Vagina (tissue), 2 donors: ENCODE measurements at regions not wholly inside any gene's neighbourhood (a gene's known extent, or its start where the extent isn't known, plus 50 kb on each side); places are given as distances from the start of the nearest gene placed in this dataset.

Source experiments
- DNase-seq, 2 donors: peaks; one replicate each; pipeline ENCODE4 v3.0.0-alpha.2; 2017; ENCODE audit errors: extremely low spot score in 2 of 2
- H3K27ac ChIP-seq: fragments of 200-600 bp; sonication (generic); one replicate; pipeline ENCODE4 v1.5.1; 2019
- H3K27me3 ChIP-seq: fragments of 200-600 bp; sonication (generic); one replicate; pipeline ENCODE4 v1.5.1; 2019
- H3K36me3 ChIP-seq, 2 donors: fragments of 200-600 bp; sonication (generic); one replicate each; pipeline ENCODE4 v1.5.1; 2017 to 2019
- H3K4me1 ChIP-seq: fragments of 200-600 bp; sonication (generic); one replicate; pipeline ENCODE4 v1.5.1; 2019
- H3K4me3 ChIP-seq, 2 donors: fragments of 200-600 bp; sonication (generic); 1 replicate in 1 of 2; 2 replicates in 1 of 2; pipeline ENCODE4 v1.5.1; 2016 to 2019
- H3K9me3 ChIP-seq: fragments of 200-600 bp; sonication (generic); one replicate; pipeline ENCODE4 v1.5.1; 2019
- CTCF ChIP-seq, 3 experiments: fragments of 450-650 bp in 2 of 3; fragments of 200-600 bp in 1 of 3; sonication (generic) in 1 of 3; IDR thresholded peaks; one replicate each; pipeline ENCODE4 v1.5.1; 2017 to 2019; ENCODE audit warnings: antibody characterized with exemption in 3 of 3, mild to moderate bottlenecking in 2 of 3, moderate library complexity in 2 of 3
- POLR2A ChIP-seq, 2 donors: fragments of 450-650 bp; IDR thresholded peaks; one replicate each; pipeline ENCODE4 v1.6.1; 2017; ENCODE audit warnings: antibody characterized with exemption in 2 of 2, mild to moderate bottlenecking in 2 of 2, moderate library complexity in 2 of 2
- POLR2AphosphoS5 ChIP-seq, 2 donors: sonication (generic); formaldehyde crosslinking; IDR thresholded peaks; one replicate each; pipeline ENCODE4 v1.9.0; 2017; ENCODE audit warnings: antibody characterized with exemption in 2 of 2, mild to moderate bottlenecking in 2 of 2, low read depth in 1 of 2; ENCODE audit not compliant: insufficient read depth in 1 of 2
- intact Hi-C: fragments of 100-400 bp; cut with DNase I; formaldehyde crosslinking; loops from one replicate; pipeline ENCODE4 v1.15.1; 2023

GRCh38 chr9:117868594-117868993 is 164.4 kb downstream of the TLR4 start:
- H3K36me3 ChIP-seq, result no peaks in the 10 kb centered on the region
- no peaks in the 10 kb centered on the region for H3K4me1 ChIP-seq
- intact Hi-C loops, result no loop called here
- no peak for DNase-seq
- no peak overlapping the region for H3K4me3 ChIP-seq
- no peaks in the 10 kb centered on the region for H3K27me3 ChIP-seq
- H3K27ac ChIP-seq, result no peak overlapping the region
- no peak for TF ChIP-seq POLR2A (IDR thresholded peaks at IDR 0.05)
- TF ChIP-seq CTCF (IDR thresholded peaks at IDR 0.05), result no peak
- TF ChIP-seq POLR2AphosphoS5 (IDR thresholded peaks at IDR 0.05; ENCODE audit: insufficient read depth in 1 of 2, low read depth in 1 of 2), result no peak
- no peaks in the 10 kb centered on the region for H3K9me3 ChIP-seq

- H3K4me3 ChIP-seq, result no peak overlapping the region
- H3K4me1 ChIP-seq, result no peaks in the 10 kb centered on the region
- intact Hi-C loops, result no loop called here
- DNase-seq, result no peak
- no peaks in the 10 kb centered on the region for H3K9me3 ChIP-seq
- H3K36me3 ChIP-seq, result no peaks in the 10 kb centered on the region
- H3K27ac ChIP-seq, result no peak overlapping the region
- no peaks in the 10 kb centered on the region for H3K27me3 ChIP-seq
- TF ChIP-seq CTCF (IDR thresholded peaks at IDR 0.05) (no peak), POLR2AphosphoS5 (IDR thresholded peaks at IDR 0.05; ENCODE audit: insufficient read depth in 1 of 2, low read depth in 1 of 2) (no peak), POLR2A (IDR thresholded peaks at IDR 0.05) (no peak)
Measured at GRCh38 chr9:117869287-117869686, 165.1 kb downstream of the TLR4 start.

GRCh38 chr9:117869712-117870111 is 165.5 kb downstream of the TLR4 start:
- no peak overlapping the region for H3K27ac ChIP-seq
- TF ChIP-seq CTCF (IDR thresholded peaks at IDR 0.05) (no peak), POLR2A (IDR thresholded peaks at IDR 0.05) (no peak), POLR2AphosphoS5 (IDR thresholded peaks at IDR 0.05; ENCODE audit: insufficient read depth in 1 of 2, low read depth in 1 of 2) (no peak)

GRCh38 chr9:117873664-117874063 is 169.5 kb downstream of the TLR4 start:
- no peak overlapping the region for H3K27ac ChIP-seq
- no peaks in the 10 kb centered on the region for H3K9me3 ChIP-seq
- TF ChIP-seq POLR2A (IDR thresholded peaks at IDR 0.05) (no peak), POLR2AphosphoS5 (IDR thresholded peaks at IDR 0.05; ENCODE audit: insufficient read depth in 1 of 2, low read depth in 1 of 2) (no peak), CTCF (IDR thresholded peaks at IDR 0.05) (no peak)
- no peaks in the 10 kb centered on the region for H3K4me1 ChIP-seq
- no peaks in the 10 kb centered on the region for H3K27me3 ChIP-seq
- no peak overlapping the region for H3K4me3 ChIP-seq
- no peak for DNase-seq
- intact Hi-C loops, result no loop called here
- no peaks in the 10 kb centered on the region for H3K36me3 ChIP-seq

More at GRCh38 chr9:117869712-117870111, 165.5 kb downstream of the TLR4 start:
- Histone ChIP-seq H3K4me3 (no peak overlapping the region), H3K9me3 (no peaks in the 10 kb centered on the region), H3K27me3 (no peaks in the 10 kb centered on the region), H3K4me1 (no peaks in the 10 kb centered on the region), H3K36me3 (no peaks in the 10 kb centered on the region)
- no peak for DNase-seq
- intact Hi-C loops, result no loop called here

GRCh38 chr9:117875886-117876285 is 171.7 kb downstream of the TLR4 start:
- TF ChIP-seq POLR2A (IDR thresholded peaks at IDR 0.05) (no peak), POLR2AphosphoS5 (IDR thresholded peaks at IDR 0.05; ENCODE audit: insufficient read depth in 1 of 2, low read depth in 1 of 2) (no peak)
- H3K4me1 ChIP-seq, result no peaks in the 10 kb centered on the region

More at GRCh38 chr9:117875886-117876285, 171.7 kb downstream of the TLR4 start:
- Histone ChIP-seq H3K36me3 (no peaks in the 10 kb centered on the region), H3K4me3 (no peak overlapping the region), H3K27me3 (no peaks in the 10 kb centered on the region), H3K27ac (no peak overlapping the region), H3K9me3 (no peaks in the 10 kb centered on the region)
- intact Hi-C loops, result no loop called here
- DNase-seq, result no peak
